GM21526 (cell line): ENCODE measurements at regions not wholly inside any gene's neighbourhood (a gene's known extent, or its start where the extent isn't known, plus 50 kb on each side); places are given as distances from the start of the nearest gene placed in this dataset.
"Not testable (repeated sequence)": the region's sequence is repeated elsewhere in the genome, so short reads cannot be mapped to it uniquely, and the experiment has no call there.

Experiments used
- ATAC-seq: cut with Tn5 transposase; IDR thresholded peaks from one replicate; pipeline ENCODE4 v1.9.1; 2021; ENCODE audit warnings: moderate library complexity; ENCODE audit not compliant: unreplicated experiment, low FRiP score

GRCh38 chr4:184282895-184283654 is 65.4 kb upstream of the ENPP6 start:
- peak; percentile 42 for ATAC-seq

GRCh38 chr4:184282251-184282713 is 64.6 kb upstream of the ENPP6 start:
- ATAC-seq: peak; percentile 26

GRCh38 chr4:184281231-184282139 is 63.8 kb upstream of the ENPP6 start:
- peak; percentile 23 for ATAC-seq

GRCh38 chr4:184280591-184281071 is 63.0 kb upstream of the ENPP6 start:
- ATAC-seq: peak; percentile 55

- no peak for ATAC-seq
These were observed 62.5 kb upstream of the ENPP6 start for GRCh38 chr4:184280137-184280536.

- no peak for ATAC-seq
These were observed 61.9 kb upstream of the ENPP6 start for GRCh38 chr4:184279496-184280061.

- ATAC-seq: not testable (repeated sequence)
These were observed 60.1 kb upstream of the ENPP6 start for GRCh38 chr4:184277769-184278168.

GRCh38 chr4:184277010-184277409 is 59.3 kb upstream of the ENPP6 start:
- ATAC-seq: not testable (repeated sequence)

- not testable (repeated sequence) for ATAC-seq
These were observed 58.7 kb upstream of the ENPP6 start for GRCh38 chr4:184276346-184276745.

GRCh38 chr4:184275766-184276165 is 58.1 kb upstream of the ENPP6 start:
- ATAC-seq: no peak

GRCh38 chr4:184274286-184274951 is 56.7 kb upstream of the ENPP6 start:
- ATAC-seq: no peak

GRCh38 chr4:184273166-184274147 is 55.8 kb upstream of the ENPP6 start:
- ATAC-seq: peak; percentile 53

GRCh38 chr4:184270808-184271413 is 53.2 kb upstream of the ENPP6 start:
- ATAC-seq: no peak

- no peak for ATAC-seq
These were observed 52.3 kb upstream of the ENPP6 start for GRCh38 chr4:184269879-184270430.

GRCh38 chr4:184268584-184269160 is 51.0 kb upstream of the ENPP6 start:
- ATAC-seq: no peak

GRCh38 chr4:184267673-184268583 is 50.3 kb upstream of the ENPP6 start:
- ATAC-seq: peak; percentile 71
